OCI-LY7 (cell line): ENCODE measurements at regions not wholly inside any gene's neighbourhood (a gene's known extent, or its start where the extent isn't known, plus 50 kb on each side); places are given as distances from the start of the nearest gene placed in this dataset.
"Not testable (repeated sequence)": the region's sequence is repeated elsewhere in the genome, so short reads cannot be mapped to it uniquely, and the experiment has no call there.

ENCODE experiments used
- BruUV-seq: library from RNA; stranded (reverse); fragments of 400-500 nt; replicated peaks from 2 replicates; lab custom pipeline; 2021; lab: Mats Ljungman, UMichigan
- CTCF ChIA-PET: fragments of 300-600 bp; sonication (Branson Sonifier 250); formaldehyde crosslinking; loops from one replicate; lab custom pipeline; 2022; ENCODE audit warnings: antibody characterized with exemption; ENCODE audit not compliant: unreplicated experiment; lab: Charles Lee
- POLR2A ChIA-PET: fragments of 300-600 bp; sonication (Branson Sonifier 250); formaldehyde crosslinking; loops from one replicate; lab custom pipeline; 2022; ENCODE audit warnings: antibody characterized with exemption; lab: Charles Lee
- DNase-seq: peaks from one replicate; pipeline ENCODE4 v3.0.0-alpha.2; 2015; ENCODE audit warnings: low spot score
- H2AFZ ChIP-seq: fragments of 200-600 bp; sonication (generic), shearing (Covaris generic); 2 replicates; pipeline ENCODE4 v1.6.1; 2014; ENCODE audit warnings: mild to moderate bottlenecking, antibody characterized with exemption, low read length, moderate library complexity
- H3K27ac ChIP-seq: fragments of 200-600 bp; sonication (generic); 2 replicates; pipeline ENCODE4 v1.5.1; 2014; ENCODE audit warnings: mixed run types, low read depth, mild to moderate bottlenecking, moderate library complexity, low read length, inconsistent platforms; ENCODE audit not compliant: poor library complexity, severe bottlenecking
- H3K36me3 ChIP-seq: fragments of 200-600 bp; sonication (generic); 2 replicates; pipeline ENCODE4 v1.6.1; 2014; ENCODE audit warnings: mild to moderate bottlenecking, antibody characterized with exemption, low read length, moderate library complexity, mixed read lengths; ENCODE audit not compliant: insufficient read depth
- H3K4me1 ChIP-seq: fragments of 200-600 bp; sonication (generic); 2 replicates; pipeline ENCODE4 v1.5.1; 2014; ENCODE audit warnings: mild to moderate bottlenecking, low read length; ENCODE audit not compliant: insufficient read depth, poor library complexity, severe bottlenecking
- H3K4me2 ChIP-seq: fragments of 200-600 bp; sonication (generic); 2 replicates; pipeline ENCODE4 v1.6.1; 2014; ENCODE audit warnings: mild to moderate bottlenecking, low read length
- H3K4me3 ChIP-seq: fragments of 200-600 bp; sonication (generic); 2 replicates; pipeline ENCODE4 v1.5.1; 2014; ENCODE audit warnings: mild to moderate bottlenecking, low read depth, low read length; ENCODE audit not compliant: poor library complexity, severe bottlenecking
- H3K79me2 ChIP-seq: fragments of 200-600 bp; sonication (generic); 2 replicates; pipeline ENCODE4 v1.6.1; 2016; ENCODE audit warnings: low read depth, mild to moderate bottlenecking, low read length, moderate library complexity, mixed read lengths; ENCODE audit not compliant: insufficient read depth
- H3K9me2 ChIP-seq: fragments of 200-600 bp; sonication (generic); 2 replicates; pipeline ENCODE4 v1.6.1; 2016; ENCODE audit warnings: mild to moderate bottlenecking, low read length, mixed read lengths; ENCODE audit not compliant: insufficient read depth
- H3K9me3 ChIP-seq: fragments of 200-600 bp; sonication (generic); 2 replicates; pipeline ENCODE4 v1.6.1; 2014; ENCODE audit warnings: mild to moderate bottlenecking, mixed run types, low read length, mixed read lengths
- H4K20me1 ChIP-seq: fragments of 200-600 bp; sonication (generic); 2 replicates; pipeline ENCODE4 v1.6.1; 2014; ENCODE audit warnings: mild to moderate bottlenecking, antibody characterized with exemption, low read length, moderate library complexity, mixed read lengths; ENCODE audit not compliant: insufficient read depth
- intact Hi-C: fragments of 100-400 bp; cut with micrococcal nuclease; formaldehyde crosslinking; loops from one replicate; pipeline ENCODE4 v1.10.0; 2022; ENCODE audit not compliant: unreplicated experiment

DNA sequence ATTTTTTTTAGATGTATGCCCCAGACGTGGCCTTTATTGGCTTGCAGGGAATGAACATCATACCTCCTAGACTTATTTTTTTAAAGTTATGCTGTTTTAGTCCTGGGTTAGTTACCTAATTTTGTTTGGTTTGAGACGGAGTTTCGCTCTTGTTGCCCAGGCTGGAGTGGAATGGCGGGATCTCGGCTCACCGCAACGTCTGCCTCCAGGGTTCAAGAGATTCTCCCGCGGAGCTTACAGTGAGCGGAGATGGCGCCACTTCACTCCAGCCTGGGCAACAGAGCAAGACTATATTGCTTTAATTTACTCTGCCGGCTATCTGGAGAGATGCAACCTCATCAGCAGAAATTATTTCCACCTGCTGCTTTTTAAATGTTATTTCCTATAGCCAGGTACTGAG is 82.9 kb upstream of the TNK2 start:
- H3K27ac ChIP-seq, H3K4me2 ChIP-seq, BruUV-seq, H3K4me3 ChIP-seq, DNase-seq, H3K4me1 ChIP-seq, POLR2A ChIA-PET, H3K36me3 ChIP-seq, H3K9me2 ChIP-seq, CTCF ChIA-PET, H2AFZ ChIP-seq, H3K79me2 ChIP-seq, H4K20me1 ChIP-seq, H3K9me3 ChIP-seq: not testable (repeated sequence)
- intact Hi-C loops = loop anchor here (5.0 kb wide), 2 partner anchors 139 to 244 kb away; no protein-coding TSS in a partner anchor

DNA sequence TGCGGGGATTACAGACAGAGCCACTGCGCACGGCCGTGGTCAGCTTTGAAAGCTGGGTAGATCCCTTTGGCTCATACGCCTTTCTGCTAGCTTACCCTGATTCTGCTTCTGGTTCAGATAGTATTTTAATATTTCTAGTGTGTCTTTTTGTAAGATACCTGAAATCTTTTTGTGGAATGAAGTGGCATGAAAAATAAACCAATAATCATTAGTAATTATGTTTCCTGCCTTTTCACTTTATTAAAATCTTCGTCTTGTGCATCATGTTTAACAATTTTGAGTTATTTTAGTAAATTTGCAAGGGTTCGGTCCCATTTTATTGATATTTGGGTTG is 82.5 kb upstream of the TNK2 start:
- H3K9me3 ChIP-seq, H4K20me1 ChIP-seq, H3K4me1 ChIP-seq, DNase-seq, H3K27ac ChIP-seq, POLR2A ChIA-PET, H3K79me2 ChIP-seq, H3K36me3 ChIP-seq, CTCF ChIA-PET, BruUV-seq, H3K9me2 ChIP-seq: not testable (repeated sequence)
- intact Hi-C loops = loop anchor here (5.0 kb wide), 2 partner anchors 139 to 244 kb away; no protein-coding TSS in a partner anchor
- peak overlapping the region; percentile 91 for H2AFZ ChIP-seq
- peak overlapping the region; percentile 65 for H3K4me2 ChIP-seq
- peak overlapping the region; percentile 80 for H3K4me3 ChIP-seq

DNA sequence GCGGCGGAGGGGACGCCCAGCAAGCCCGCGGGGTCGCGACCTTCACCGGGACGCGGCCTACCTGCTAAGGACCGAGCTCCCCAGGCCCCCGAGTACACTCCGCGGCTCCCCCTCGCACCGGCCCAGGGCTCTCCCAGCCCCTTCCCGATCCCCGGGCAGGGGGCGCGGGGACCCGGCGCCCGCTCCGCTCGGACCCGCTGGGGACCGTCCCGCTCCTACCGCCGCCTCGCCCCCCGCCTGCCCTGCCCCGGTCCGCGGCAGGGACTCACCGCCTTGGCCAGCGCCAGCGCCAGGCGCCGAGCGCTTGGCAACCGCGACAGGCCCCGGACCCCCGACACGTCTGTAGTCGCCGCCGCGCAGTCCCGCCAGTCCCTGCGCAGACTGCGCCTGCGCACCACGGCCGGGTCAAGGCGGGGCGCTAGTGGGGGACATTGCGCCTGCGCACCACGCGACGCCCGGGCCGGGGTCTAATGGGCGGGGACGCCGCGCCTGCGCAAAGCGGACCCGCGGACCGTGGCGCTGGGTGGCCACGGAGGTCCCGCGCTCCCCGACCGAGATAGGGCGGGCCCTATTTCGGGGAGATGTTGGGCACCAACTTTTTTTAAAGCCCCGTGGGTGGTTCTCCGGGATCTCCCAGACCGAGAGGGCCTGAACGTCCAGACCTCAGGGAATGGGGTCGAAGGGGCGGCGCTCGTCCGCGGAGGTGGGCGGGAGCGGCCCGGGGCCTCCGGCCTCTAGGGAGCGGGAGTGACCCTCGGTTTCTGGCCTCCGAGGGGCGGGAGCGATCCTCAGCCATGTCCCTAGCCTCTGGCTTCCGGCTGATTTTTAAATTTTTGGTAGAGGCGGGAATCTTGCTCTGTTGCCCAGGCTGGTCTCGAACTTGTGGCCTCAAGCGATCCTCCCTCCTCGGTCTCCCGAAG is 81.8 kb upstream of the TNK2 start:
- Histone ChIP-seq H2AFZ (peak overlapping the region; percentile 91), H3K4me2 (peak overlapping the region; percentile 65), H3K4me3 (peak overlapping the region; percentile 80)
- H3K27ac ChIP-seq, H3K9me2 ChIP-seq, CTCF ChIA-PET, H3K9me3 ChIP-seq, H4K20me1 ChIP-seq, H3K79me2 ChIP-seq, POLR2A ChIA-PET, H3K4me1 ChIP-seq, H3K36me3 ChIP-seq: not testable (repeated sequence)
- BruUV-seq = TSS peak; percentile 65
- DNase-seq = peak; percentile 93
- intact Hi-C loops = loop anchor here (5.0 kb wide), 2 partner anchors 138 to 243 kb away; no protein-coding TSS in a partner anchor

DNA sequence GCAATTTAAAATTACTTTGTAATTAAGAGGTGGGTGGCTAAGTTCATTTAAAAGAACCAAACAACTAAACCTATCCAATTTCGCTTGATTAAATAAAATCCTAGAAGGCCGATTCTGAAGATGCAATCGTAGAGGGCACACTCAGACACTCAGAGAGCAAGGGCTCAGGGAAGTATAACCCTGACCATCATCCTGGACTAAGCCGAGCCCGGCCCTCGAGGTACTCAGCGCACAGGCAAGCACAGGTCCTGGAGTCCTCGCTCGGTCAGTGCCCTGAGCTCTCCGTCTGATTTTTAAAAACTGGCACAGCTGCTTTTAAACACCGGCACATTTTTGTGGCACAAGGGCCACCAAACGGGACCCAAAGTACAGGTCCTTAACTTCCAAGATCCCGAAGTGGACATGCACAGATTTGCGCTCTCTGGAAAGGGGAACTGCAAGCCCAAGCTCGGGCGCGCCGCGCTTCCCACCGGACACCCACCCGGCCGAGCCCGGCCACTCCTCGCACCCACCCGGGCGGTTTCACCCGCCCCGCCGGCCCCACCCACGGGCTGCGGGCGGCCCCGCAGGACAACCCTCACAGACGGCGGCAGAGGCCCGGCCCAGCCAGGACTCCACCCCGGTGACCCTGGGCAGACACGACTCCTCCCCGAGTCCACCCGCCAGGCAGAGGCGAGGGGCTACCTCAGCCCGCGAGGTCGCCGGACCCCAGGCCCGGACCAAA is 81.0 kb upstream of the TNK2 start:
- H3K27ac ChIP-seq, CTCF ChIA-PET, BruUV-seq, H3K4me1 ChIP-seq, H3K9me3 ChIP-seq, H3K36me3 ChIP-seq, H3K79me2 ChIP-seq, H3K9me2 ChIP-seq, H2AFZ ChIP-seq, POLR2A ChIA-PET, H4K20me1 ChIP-seq, intact Hi-C loops: not testable (repeated sequence)
- H3K4me3 ChIP-seq = peak overlapping the region; percentile 80
- peak overlapping the region; percentile 62 for H3K4me2 ChIP-seq
- DNase-seq = peak; percentile 10

DNA sequence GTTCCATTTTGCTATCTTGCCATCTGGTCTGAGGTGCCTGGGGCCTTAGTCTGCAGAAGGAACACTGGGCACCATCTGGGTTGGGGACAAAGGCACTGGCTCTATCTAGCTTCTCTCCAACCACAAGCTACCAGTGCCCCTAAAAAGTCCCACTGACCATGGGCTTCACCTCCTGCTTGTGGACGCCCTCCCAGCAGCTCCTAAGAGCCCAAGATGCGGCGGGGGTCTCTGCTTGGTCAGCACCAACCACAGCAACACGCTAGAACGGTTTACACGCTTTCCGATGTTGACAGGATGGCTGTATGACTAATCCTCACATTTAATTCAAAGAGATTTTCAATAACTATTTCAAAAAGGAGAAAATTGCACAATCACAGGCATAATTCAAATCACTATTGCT is 80.4 kb upstream of the TNK2 start:
- H3K9me3 ChIP-seq, POLR2A ChIA-PET, H2AFZ ChIP-seq, BruUV-seq, H3K27ac ChIP-seq, H4K20me1 ChIP-seq, DNase-seq, H3K79me2 ChIP-seq, H3K9me2 ChIP-seq, H3K36me3 ChIP-seq, intact Hi-C loops, H3K4me1 ChIP-seq, CTCF ChIA-PET: not testable (repeated sequence)
- H3K4me3 ChIP-seq = peak overlapping the region; percentile 34
- peak overlapping the region; percentile 34; the same call in 1 of the 2 replicates for H3K4me2 ChIP-seq

DNA sequence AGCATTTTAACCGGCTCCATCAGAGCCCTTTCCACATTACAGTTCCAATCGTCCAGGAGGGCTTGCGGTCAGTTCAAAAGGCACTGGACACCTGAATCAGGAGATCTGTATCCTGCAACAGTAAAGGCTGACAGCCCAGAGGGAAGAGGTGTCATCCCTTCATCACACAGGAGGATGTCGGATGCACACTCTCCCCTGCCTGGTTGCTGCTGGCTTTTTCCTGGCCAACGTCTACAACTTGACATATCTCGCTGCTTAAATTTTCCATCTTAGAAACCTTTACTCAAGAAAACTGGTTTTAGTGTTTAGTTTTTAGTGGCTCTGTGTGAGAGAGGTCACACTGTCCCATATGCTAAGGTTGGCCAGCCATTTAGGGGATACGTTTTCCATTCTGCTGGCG is 78.7 kb upstream of the TNK2 start:
- DNase-seq, H4K20me1 ChIP-seq, H3K4me1 ChIP-seq, H3K9me3 ChIP-seq, H2AFZ ChIP-seq, BruUV-seq, H3K36me3 ChIP-seq, intact Hi-C loops, H3K4me3 ChIP-seq, H3K9me2 ChIP-seq, H3K79me2 ChIP-seq, POLR2A ChIA-PET, H3K27ac ChIP-seq, H3K4me2 ChIP-seq, CTCF ChIA-PET: not testable (repeated sequence)
